WI38 (cell line): ENCODE measurements at regions not wholly inside any gene's neighbourhood (a gene's known extent, or its start where the extent isn't known, plus 50 kb on each side); places are given as distances from the start of the nearest gene placed in this dataset.

Experiments used
- H3K4me3 ChIP-seq: 2 replicates; pipeline ENCODE4 v1.5.1; 2011; ENCODE audit warnings: low read depth, mild to moderate bottlenecking, control low read depth, low read length
- TF ChIP-seq, protein P1 (sequence below): IDR thresholded peaks from 2 replicates; pipeline ENCODE4 v1.5.1; 2012; ENCODE audit warnings: low read depth, mild to moderate bottlenecking, control low read depth, low read length

DNA sequence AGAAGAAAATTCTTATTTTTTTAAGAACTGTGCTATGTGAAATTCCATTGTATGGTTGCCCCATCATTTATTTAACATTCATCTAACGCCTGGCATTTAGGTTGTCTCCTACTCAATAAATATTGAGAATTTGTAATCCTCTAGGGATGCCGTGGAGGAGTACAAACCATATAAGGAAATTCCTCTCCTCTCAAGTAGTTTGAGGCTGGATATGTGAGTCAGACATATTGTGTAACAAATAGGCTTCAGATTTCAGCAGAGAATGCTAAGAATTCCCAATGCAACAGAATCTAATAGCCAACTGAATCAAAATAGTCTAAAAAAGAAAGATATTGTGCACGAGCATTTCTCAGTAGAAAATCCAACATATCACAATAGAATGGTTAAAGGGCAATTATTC lies 174.7 kb downstream of the OTOR start:
- no peak overlapping the region for H3K4me3 ChIP-seq
- TF ChIP-seq, protein P1, sequence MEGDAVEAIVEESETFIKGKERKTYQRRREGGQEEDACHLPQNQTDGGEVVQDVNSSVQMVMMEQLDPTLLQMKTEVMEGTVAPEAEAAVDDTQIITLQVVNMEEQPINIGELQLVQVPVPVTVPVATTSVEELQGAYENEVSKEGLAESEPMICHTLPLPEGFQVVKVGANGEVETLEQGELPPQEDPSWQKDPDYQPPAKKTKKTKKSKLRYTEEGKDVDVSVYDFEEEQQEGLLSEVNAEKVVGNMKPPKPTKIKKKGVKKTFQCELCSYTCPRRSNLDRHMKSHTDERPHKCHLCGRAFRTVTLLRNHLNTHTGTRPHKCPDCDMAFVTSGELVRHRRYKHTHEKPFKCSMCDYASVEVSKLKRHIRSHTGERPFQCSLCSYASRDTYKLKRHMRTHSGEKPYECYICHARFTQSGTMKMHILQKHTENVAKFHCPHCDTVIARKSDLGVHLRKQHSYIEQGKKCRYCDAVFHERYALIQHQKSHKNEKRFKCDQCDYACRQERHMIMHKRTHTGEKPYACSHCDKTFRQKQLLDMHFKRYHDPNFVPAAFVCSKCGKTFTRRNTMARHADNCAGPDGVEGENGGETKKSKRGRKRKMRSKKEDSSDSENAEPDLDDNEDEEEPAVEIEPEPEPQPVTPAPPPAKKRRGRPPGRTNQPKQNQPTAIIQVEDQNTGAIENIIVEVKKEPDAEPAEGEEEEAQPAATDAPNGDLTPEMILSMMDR, result no peak

DNA sequence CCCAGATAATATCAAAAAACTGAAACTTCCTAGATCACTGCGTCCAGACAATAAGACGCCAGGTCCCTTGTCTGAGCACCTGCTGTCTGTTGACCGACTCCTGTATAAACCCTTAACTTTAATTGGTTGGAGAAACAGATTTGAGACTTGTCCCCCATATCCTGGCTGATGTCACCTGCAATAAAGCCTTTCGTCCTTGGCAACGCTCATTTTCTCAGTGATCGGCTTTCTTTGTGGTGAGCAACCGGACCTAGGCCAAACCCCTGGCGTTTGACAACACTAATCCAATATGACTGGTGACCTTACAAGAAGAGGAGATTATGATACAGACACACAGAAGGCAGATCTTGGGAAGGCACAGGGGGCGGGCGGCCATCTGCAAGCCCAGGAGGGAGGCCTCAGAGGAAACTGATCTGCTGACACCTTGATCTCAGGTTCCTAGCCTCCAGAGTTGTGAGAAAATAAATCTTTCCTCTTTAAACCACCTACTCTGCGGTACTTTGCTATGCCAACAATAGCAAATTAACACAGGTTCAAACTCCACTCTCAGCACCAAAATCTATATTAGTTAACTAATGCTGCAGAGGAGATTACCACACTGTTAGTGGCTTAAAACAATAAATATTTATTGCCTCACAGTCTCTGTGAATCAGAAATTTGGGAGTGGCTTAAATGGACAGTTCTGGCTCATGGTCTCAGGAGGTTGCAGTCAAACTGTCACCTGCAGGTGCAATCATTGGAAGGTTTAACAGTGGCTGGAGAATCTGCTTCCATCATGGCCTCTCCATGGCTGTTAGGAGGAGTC lies 178.7 kb downstream of the OTOR start:
- TF ChIP-seq, protein P1, result no peak
- no peak overlapping the region for H3K4me3 ChIP-seq

DNA sequence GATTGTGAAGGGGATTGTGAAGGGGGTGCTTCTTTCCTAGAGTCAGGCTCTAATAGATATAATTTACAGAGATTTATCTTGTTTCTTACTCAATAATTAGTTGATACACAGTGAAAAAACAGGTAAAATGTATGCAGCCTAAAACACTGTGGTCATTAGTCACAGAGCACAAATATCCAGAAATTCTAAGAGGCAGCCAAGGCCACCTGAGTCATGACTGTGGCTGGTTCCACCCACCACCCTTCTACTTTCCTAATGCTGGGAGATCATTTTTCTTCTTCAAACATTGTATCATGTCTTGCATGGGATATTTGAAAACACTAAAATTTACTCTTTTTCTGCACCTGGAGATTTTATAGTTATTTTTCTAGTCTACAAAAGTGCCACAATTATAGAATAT lies 181.6 kb downstream of the OTOR start:
- TF ChIP-seq, protein P1, result no peak
- H3K4me3 ChIP-seq, result no peak overlapping the region

DNA sequence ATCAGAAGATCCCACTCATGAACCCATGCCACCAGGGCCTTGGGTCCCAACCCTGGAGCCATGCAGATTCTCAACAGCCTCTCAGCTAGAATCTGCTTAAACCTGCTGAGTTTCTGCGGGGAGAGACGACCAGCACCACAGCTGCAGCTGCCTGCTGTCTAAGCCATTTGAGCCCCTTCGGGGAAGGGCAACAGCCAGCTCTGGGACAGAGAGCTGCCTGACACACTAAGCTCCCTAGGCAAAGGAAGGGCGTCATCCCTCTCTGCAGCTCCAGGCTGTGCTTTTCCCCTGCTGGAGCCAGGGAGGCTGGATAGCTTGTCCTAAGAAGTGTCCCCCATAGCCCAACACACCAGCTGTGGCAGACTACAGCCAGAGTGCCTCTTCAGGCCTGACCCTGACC lies 182.5 kb downstream of the OTOR start:
- no peak overlapping the region for H3K4me3 ChIP-seq
- TF ChIP-seq, protein P1, result no peak

DNA sequence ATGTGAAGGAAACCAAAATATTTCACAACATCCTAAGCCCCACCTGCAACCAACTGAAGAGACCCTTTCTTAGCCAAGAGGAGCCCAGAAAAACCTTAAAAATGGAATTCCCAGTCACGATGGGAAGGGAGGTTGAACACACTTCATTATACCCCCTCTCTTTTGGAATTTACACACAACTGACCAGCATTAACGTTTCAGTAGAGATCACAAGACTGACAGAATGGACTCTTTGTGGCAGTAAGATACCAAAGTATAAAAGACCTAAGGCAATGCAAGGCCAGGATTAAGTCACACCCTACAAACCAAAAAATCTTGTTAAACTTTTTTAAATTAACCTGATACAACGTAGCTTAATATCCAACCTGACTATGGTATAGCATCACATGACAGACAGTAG lies 190.9 kb downstream of the OTOR start:
- TF ChIP-seq, protein P1, result no peak
- H3K4me3 ChIP-seq, result no peak overlapping the region

DNA sequence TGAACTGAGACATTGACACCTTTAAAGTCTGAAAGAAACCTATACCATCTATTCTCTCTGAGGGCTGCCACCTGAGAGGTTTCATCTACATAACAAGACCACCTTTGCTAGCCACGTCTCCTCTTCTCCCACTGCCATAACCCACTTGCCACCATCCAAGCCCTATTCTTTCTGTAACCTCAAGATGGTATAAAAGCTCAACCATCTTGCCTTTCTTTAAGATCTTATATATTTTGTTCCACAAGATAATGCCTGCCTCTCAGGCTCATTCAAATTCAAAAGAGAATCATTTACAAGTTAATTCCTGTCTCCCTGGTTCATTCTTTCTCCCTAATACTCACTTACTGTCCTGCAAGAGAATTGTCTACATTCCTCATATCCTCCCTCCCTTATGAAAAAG lies 192.5 kb downstream of the OTOR start:
- no peak overlapping the region for H3K4me3 ChIP-seq
- TF ChIP-seq, protein P1, result no peak

DNA sequence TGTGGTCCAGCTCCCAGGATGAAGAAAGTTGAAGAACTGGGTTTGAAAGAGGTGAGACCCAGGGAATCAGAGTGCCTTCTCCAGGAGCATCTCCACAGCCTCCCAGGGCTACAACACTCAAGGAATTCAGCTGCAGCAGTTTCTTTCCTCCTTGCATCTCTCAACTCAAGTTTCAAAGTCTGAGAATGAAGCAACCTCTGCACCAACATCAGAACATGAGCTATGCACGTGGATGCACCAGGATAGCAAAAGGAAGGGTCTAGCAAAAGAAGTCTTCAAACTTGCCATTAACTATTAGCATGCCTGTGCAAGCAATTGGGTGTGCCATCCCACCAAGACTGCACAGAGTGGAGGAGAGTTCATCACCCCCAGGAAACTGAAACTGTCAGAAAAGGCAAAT lies 193.9 kb downstream of the OTOR start:
- H3K4me3 ChIP-seq, result no peak overlapping the region
- TF ChIP-seq, protein P1, result no peak
